ENCODE measurements at regions not wholly inside any gene's neighbourhood (a gene's known extent, or its start where the extent isn't known, plus 50 kb on each side); places are given as distances from the start of the nearest gene placed in this dataset.

DNA sequence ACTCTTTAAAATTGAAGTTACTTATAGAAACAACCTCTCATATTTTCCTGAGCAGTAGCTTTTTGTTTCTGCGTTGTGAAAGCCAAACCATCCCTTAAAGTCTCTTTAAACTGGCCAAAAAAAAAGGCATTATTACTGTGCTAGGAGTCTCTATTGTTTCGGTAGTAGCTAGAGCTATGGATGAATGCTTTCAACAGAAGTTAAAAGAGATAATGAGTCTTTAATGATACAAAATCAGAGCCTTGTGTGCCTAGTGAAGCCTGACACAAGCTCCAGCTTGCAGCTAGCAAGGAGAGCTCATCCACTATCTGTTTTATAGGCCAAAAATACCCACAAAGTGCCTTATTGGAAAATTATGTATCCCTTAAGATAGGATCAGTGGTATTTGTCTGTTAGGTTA, 360.4 kb upstream of the CDIN1 start:
- no peaks in the 10 kb centered on the region for H3K4me1 ChIP-seq (replicated peaks; ENCODE audit: insufficient read depth)
- intact Hi-C loops (cut with micrococcal nuclease; ENCODE audit: unreplicated experiment): no loop called here
- BruUV-seq (replicated peaks): no TSS peak

DNA sequence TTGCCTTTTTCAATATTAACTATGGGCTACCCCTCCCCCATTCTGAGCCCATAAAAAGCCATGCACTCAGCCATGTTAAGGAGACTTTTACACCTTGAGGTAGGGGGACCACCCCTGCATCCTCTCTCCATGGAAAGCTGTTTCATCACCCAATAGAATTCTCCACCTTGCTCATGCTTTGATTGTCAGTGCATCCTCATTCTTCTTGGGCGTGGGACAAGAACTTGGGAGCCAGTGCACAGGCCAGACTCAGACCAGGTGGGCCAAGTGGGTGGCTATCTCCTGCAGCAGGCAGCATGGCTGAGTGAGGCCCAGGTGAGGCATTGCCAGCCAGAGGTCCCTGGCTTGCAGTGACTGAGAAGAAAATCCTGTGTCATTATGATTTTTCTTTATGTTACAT, 357.4 kb upstream of the CDIN1 start:
- H3K9me2 ChIP-seq (ENCODE audit: insufficient read depth): no peaks in the 10 kb centered on the region
- BruUV-seq (replicated peaks): no TSS peak
- intact Hi-C loops (cut with micrococcal nuclease; ENCODE audit: unreplicated experiment): no loop called here
- H3K27me3 ChIP-seq (ENCODE audit: insufficient read depth, low read depth): no peaks in the 10 kb centered on the region
- DNase-seq: no peak
- no peaks in the 10 kb centered on the region for H3K9me3 ChIP-seq (ENCODE audit: insufficient read depth, low read depth)
- H3K27ac ChIP-seq: no peak overlapping the region
- no peaks in the 10 kb centered on the region for H3K4me1 ChIP-seq (replicated peaks; ENCODE audit: insufficient read depth)
- ChIA-PET POLR2A (ENCODE audit: unreplicated experiment) (no interaction called here), CTCF (no interaction called here)
- H3K79me2 ChIP-seq (ENCODE audit: low read depth): no peaks in the 10 kb centered on the region
- TF ChIP-seq EZH2 (IDR thresholded peaks at IDR 0.05; ENCODE audit: low read depth): no peak
- TF ChIP-seq, protein P1, sequence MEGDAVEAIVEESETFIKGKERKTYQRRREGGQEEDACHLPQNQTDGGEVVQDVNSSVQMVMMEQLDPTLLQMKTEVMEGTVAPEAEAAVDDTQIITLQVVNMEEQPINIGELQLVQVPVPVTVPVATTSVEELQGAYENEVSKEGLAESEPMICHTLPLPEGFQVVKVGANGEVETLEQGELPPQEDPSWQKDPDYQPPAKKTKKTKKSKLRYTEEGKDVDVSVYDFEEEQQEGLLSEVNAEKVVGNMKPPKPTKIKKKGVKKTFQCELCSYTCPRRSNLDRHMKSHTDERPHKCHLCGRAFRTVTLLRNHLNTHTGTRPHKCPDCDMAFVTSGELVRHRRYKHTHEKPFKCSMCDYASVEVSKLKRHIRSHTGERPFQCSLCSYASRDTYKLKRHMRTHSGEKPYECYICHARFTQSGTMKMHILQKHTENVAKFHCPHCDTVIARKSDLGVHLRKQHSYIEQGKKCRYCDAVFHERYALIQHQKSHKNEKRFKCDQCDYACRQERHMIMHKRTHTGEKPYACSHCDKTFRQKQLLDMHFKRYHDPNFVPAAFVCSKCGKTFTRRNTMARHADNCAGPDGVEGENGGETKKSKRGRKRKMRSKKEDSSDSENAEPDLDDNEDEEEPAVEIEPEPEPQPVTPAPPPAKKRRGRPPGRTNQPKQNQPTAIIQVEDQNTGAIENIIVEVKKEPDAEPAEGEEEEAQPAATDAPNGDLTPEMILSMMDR (conservative IDR thresholded peaks at IDR 0.05): no peak
- H3K36me3 ChIP-seq (ENCODE audit: low read depth): no peaks in the 10 kb centered on the region
- H3K4me3 ChIP-seq: no peak overlapping the region
- H4K20me1 ChIP-seq (ENCODE audit: insufficient read depth): no peaks in the 10 kb centered on the region
- no peak overlapping the region for H2AFZ ChIP-seq
- H3K4me2 ChIP-seq: no peak overlapping the region
- no peaks in the 10 kb centered on the region for H3F3A ChIP-seq (ENCODE audit: insufficient read depth, low read depth)

More for the DNA sequence above, 360.4 kb upstream of the CDIN1 start:
- H3K27ac ChIP-seq: no peak overlapping the region
- no peaks in the 10 kb centered on the region for H4K20me1 ChIP-seq (ENCODE audit: insufficient read depth)
- H2AFZ ChIP-seq: no peak overlapping the region
- no peaks in the 10 kb centered on the region for H3K9me3 ChIP-seq (ENCODE audit: insufficient read depth, low read depth)
- TF ChIP-seq, protein P1 (conservative IDR thresholded peaks at IDR 0.05): no peak
- TF ChIP-seq EZH2 (IDR thresholded peaks at IDR 0.05; ENCODE audit: low read depth): no peak
- H3K79me2 ChIP-seq (ENCODE audit: low read depth): no peaks in the 10 kb centered on the region
- ChIA-PET POLR2A (ENCODE audit: unreplicated experiment) (no interaction called here), CTCF (no interaction called here)
- H3K4me3 ChIP-seq: no peak overlapping the region
- no peaks in the 10 kb centered on the region for H3K27me3 ChIP-seq (ENCODE audit: insufficient read depth, low read depth)
- no peaks in the 10 kb centered on the region for H3K36me3 ChIP-seq (ENCODE audit: low read depth)
- no peak overlapping the region for H3K4me2 ChIP-seq
- no peak for DNase-seq
- H3F3A ChIP-seq (ENCODE audit: insufficient read depth, low read depth): no peaks in the 10 kb centered on the region
- H3K9me2 ChIP-seq (ENCODE audit: insufficient read depth): no peaks in the 10 kb centered on the region

- no TSS peak for BruUV-seq (replicated peaks)
- no peaks in the 10 kb centered on the region for H3K9me3 ChIP-seq (ENCODE audit: insufficient read depth, low read depth)
- no peak overlapping the region for H3K4me3 ChIP-seq
- ChIA-PET POLR2A (ENCODE audit: unreplicated experiment) (no interaction called here), CTCF (no interaction called here)
- H3K4me1 ChIP-seq (replicated peaks; ENCODE audit: insufficient read depth): no peaks in the 10 kb centered on the region
- no peak overlapping the region for H3K27ac ChIP-seq
- H4K20me1 ChIP-seq (ENCODE audit: insufficient read depth): no peaks in the 10 kb centered on the region
- no peaks in the 10 kb centered on the region for H3K27me3 ChIP-seq (ENCODE audit: insufficient read depth, low read depth)
- no peaks in the 10 kb centered on the region for H3K36me3 ChIP-seq (ENCODE audit: low read depth)
- TF ChIP-seq, protein P1 (conservative IDR thresholded peaks at IDR 0.05): no peak
- no peak for TF ChIP-seq EZH2 (IDR thresholded peaks at IDR 0.05; ENCODE audit: low read depth)
- H3F3A ChIP-seq (ENCODE audit: insufficient read depth, low read depth): no peaks in the 10 kb centered on the region
- H3K9me2 ChIP-seq (ENCODE audit: insufficient read depth): no peaks in the 10 kb centered on the region
- H3K4me2 ChIP-seq: no peak overlapping the region
- no peak overlapping the region for H2AFZ ChIP-seq
- DNase-seq: no peak
- no peaks in the 10 kb centered on the region for H3K79me2 ChIP-seq (ENCODE audit: low read depth)
- intact Hi-C loops (cut with micrococcal nuclease; ENCODE audit: unreplicated experiment): no loop called here
Observed at GRCh38 chr15:36230776-36231175, 348.6 kb upstream of the CDIN1 start.

Measured in PC-9 (cell line).